HG03108 (cell line): ENCODE measurements at regions not wholly inside any gene's neighbourhood (a gene's known extent, or its start where the extent isn't known, plus 50 kb on each side); places are given as distances from the start of the nearest gene placed in this dataset.

ENCODE experiments used
- ATAC-seq: cut with Tn5 transposase; IDR thresholded peaks from one replicate; pipeline ENCODE4 v1.9.1; 2021; ENCODE audit warnings: moderate library complexity; ENCODE audit not compliant: unreplicated experiment

DNA sequence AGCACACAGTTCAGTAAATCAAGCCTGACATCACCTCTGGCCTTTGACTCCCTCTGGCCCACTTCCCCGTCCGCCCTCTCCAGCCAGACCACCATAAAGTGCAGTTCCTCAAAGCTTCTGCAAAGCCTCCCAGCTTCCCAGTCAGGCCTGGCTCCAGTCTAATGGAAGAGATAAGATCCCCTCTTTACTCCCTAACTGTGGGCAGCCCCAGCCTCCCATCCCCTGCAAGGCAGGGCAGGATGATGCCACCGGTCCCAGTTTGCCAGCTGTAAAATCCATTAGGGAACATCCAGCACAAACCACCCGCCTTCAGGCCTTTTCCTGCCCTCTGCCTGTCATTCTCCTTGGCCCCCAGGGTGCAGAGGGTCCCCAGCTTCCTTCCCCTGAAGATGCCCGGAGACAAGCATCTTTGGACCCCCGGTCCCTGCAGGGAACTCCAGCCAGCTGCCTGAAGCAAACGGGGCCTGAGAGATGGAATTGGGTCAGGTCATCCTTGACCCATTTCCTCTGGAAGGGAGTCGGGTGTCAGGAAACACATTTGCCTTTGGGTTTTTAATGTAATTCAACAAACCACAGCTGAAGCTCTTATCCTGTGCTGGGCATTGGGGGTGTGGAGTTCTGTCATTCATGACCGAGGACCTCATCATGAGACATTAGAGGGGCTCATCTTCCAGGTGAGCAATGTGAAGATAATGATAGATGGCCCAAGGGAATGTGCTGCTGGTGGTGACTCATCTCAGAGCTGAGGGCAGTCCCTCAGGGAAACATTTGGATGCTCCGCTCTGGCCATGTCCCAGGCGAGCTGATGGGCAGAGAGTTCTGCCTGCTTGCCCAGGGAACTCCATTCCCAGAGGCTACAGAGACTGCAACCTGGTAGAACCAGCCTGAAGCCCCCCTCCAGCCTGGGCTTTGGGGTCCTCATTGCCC lies 93.8 kb upstream of the CLMN start:
- ATAC-seq, result no peak

DNA sequence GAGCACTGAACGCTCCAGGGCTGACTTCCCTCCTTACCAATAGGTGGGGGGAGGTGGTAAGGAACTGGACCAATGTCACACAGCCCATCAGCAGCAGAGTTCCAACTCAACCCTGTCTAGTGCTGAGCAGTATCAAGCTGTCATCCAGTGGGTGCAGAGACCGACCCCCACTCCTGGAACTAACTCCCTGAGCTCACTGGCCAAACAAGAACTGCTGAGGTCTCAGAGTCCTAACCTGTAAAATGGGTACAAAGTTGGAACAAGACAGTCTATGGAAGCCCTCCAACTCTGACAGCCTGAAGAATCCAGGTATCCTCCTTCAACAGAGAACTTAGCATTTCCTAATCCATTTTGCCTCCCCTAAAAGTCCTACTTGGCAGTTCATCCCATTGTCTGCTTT lies 91.1 kb upstream of the CLMN start:
- no peak for ATAC-seq

DNA sequence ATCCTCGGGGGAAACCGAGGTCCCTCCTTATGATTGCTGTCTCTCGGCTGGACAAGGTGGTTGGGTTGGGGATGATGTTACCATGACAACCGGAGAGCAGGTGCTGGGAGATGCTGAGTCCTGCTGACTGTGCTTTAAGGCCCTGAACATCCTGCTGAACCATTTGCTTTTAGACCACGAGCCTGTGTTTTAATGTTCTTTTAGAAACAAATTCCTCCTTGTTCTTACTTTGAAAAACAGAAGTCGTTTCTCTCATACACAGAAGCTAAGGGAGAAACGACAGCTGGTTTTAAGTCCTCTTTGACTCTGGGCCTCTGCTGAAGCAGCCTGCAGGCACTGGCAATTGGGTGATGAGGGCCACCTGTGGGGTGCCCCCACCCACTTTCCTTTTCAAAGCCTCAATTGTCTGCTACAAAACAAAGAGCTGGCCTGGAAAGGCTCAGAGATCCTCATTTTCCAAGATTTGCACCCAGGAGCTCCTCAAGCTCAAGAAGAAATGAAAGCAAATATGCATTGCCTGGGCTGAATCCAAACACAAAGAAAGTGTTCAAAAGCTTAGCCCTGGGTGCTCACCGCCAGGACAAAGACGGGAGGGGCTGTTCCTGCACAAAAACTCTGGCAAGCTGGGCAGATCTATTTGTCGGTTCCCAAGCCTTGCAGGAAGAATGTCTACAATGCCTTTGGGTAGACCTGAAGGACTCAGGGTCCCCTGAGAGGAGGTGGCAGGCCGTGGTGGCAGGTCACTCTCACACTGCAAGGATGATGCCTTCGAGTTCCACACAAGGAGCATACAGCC lies 90.0 kb upstream of the CLMN start:
- ATAC-seq, result no peak

DNA sequence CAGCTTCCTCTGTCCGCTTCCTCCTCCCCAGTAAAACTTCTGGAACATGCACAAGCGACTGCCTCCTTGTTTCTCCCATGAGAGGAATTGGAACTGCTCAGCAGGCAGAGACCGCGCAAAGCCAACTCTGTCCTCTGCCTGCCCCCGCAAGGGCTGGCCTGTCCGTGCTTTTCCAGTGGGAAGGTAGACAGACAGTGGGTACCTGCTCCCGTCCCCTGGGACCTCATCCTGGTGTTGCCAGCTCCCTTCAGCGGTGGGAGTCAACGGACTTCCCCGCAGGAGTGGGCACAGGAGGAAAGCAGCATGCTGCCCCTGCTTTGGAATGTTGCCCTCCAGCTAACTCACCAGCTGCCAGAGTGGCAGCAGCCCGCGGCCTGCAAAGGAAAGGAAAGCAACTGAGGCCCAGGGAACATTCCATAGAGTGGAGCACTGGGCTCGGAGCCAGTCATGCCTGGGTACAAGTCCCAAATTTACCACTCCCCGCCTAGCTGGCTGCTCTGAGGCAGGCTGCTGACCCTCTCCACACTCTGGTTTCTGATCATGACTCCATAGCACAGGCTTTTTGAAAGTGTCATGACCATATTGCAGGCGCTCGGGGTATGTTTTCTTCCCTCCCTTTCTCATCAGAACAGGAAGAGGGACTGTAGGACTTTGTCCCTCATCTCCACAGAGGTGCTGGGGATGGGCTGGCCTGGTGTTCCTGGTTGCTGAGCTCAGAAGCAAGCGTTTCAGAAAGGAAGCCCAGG lies 89.2 kb upstream of the CLMN start:
- ATAC-seq, result no peak

DNA sequence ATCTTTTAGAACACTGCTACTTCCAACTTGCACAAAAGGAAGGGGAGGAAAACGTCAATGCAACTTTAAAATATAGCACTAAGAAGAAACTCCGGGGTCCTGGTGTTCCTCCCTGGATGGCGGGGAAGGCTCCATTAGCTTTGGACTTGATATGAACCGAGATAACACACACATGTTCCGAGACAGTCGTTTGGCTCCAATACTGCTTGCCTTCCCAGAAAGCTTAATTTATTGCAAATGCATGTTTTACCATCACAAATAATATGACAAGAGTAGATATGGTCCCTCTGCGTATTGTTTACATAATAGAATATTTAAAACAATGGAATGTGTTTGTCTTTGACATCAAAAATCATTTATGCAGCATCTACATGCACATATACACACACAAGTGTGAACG lies 87.6 kb upstream of the CLMN start:
- no peak for ATAC-seq

GRCh38 chr14:95406756-95407277 lies 87.1 kb upstream of the CLMN start:
- ATAC-seq, result no peak

GRCh38 chr14:95404583-95404982 lies 84.9 kb upstream of the CLMN start:
- no peak for ATAC-seq

DNA sequence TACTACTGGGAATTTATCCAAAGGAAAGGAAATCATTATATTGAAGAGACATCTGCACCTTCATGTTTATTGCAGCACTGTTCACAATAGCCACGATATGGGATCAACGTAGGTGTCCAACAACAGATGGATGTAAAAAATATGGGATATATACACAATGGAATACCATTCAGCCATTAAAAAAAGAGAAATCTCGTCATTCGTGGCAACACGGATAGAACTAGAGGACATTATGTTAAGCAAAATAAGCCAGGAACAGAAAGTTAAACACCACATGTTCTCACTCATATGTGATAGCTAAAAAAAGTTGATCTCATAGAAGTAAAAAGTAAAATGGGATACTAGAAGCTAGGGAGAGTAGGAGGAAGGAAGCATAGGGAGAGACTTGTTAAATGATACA lies 82.9 kb upstream of the CLMN start:
- ATAC-seq, result no peak

GRCh38 chr14:95402176-95402575 lies 82.5 kb upstream of the CLMN start:
- no peak for ATAC-seq

DNA sequence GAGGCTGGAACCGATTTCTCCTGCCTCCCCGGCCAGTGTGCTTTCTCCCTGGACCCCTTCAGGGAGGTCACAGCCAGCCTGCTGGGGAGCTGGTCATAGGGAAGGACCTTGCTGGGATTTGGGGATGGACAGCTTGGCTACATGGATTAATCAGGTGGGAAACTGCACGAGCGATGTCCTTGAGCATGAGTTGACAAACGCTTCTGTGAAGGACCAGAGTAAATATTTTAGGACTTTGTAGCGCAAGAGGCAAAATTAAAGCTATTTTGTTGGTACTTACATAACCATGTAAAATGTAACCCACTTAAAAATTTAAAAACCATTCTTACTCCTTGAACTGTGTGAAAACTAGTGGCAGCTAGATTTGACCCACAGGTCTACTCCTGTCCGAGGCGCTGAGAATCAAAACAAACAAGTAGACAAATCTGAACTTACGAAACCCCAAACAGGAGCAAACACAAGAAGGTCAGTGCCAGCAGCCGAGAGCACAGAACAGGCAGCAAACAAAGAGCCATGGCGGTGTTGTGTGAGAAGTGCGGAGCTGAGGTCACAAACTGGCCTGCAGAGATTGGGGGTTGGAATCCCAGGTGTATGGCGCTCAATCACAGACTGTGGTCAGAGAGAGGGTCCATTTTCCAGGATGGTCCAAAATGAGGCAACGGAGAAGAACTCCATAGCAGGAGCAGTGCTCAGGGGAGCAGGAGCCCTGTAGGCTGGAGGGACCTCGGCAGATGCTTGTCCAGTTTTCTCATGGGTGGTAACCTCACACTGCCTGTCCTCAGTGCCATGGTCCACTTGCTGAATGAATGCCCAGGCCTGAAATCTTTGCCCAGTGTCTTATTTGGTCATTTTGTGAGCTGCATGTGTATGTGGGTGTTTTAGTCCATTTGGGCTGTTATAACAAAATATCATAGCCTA lies 79.2 kb upstream of the CLMN start:
- ATAC-seq, result no peak

- no peak for ATAC-seq
Measured at GRCh38 chr14:95397325-95397724, 77.6 kb upstream of the CLMN start.

- ATAC-seq, result no peak
Measured at GRCh38 chr14:95396221-95396620, 76.5 kb upstream of the CLMN start.

DNA sequence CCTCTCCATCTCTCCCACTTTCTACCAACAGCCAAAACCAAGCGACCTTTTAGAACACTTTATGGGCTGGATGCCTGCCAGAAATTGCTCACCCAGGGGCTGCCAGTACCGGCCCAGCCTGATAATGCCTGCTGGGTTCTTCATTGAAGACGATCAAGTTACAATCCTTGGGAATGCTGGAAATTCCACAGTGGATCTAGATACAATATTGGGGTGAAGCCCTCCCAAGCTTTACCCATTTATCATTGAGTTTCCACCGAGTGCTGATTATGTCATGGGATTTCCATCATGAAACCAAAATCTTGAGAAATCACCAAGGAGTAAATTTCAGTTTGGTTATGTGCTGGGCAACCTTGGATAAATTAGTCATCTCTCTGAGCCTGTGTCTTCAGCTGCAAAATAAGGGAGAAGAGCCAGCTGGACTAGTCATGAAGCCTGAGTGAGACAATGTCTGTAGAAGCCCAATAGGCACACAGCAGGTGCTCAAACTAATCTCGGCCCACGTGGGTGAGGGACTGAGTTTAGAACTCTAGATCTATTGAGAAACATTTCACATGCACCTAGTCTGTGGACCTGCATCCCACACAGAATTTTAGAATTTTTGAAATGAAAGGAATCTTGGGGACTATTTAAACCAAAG lies 75.5 kb upstream of the CLMN start:
- no peak for ATAC-seq

DNA sequence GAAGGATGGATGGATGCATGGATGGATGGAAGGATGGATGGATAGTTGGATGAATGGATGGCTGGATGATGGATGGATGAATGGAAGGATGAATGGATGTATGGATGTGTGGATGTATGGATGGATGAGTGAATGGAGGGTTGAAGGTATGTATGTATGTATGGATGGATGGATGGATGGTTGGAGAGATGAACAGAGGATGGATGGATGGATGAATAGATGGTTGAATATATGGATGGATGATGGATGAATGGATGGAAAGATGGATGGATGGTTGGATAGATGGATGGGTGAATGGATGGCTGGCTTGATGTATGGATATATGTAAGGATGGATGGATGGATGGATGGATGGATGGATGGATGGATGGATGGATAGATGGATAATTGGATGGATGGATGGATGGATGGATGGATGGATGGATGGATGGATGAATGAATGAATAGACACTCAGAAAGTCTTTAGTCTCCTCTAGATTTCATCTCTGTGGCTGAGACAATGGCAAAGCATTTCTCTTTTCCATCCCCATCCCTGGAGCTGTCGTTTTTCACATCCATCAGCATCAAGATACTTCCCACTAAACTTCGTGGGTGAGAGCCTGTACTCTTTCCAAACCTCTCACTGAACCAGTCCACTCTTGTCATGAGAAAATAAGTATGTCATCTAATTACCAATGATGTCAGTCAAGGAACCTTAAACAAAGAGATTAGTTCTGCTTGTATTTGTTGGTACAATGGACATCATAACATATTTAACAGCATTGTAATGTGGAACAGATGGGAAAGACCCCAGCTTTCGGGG lies 74.8 kb upstream of the CLMN start:
- no peak for ATAC-seq

DNA sequence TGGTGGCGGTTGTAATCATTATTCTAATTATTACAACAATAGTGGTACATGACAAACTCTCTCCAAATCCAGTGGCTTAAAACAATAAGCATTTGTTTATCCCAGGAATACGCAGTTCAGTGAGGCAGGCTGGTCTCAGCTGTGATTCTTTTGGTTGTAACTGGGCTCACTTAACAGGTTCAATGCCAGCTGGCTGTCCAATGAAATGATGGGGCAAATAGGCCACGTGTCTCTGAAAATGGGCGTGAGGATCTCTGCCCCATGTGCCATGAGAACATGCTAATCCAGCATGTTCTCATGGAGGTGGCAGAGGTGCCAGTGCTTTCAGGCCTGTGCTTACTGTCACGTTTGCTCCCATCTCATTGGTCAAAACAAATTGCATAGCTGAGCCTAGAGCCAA lies 73.1 kb upstream of the CLMN start:
- no peak for ATAC-seq

- ATAC-seq, result no peak
Measured at GRCh38 chr14:95391331-95391730, 71.6 kb upstream of the CLMN start.

- ATAC-seq, result no peak
Measured at GRCh38 chr14:95389471-95390011, 69.8 kb upstream of the CLMN start.

DNA sequence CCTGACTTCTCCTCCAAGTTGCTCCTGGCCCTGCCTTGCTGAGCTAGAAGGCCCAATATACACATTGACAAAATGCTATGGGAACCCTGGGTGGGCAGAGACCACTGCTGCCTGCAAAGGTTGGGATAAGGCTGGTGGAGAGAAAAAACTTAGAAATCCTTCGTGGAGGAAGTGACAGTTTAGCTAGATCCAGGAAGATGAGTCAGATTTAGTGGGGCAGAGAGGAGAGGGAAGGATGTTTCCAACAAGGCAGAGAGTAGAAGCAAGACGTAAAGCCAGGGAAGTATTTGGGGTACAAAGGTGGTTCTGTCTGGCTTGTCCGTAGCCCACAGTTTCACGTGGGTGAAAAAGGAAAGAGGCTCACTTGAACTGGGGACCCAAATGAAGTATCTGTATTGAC lies 69.0 kb upstream of the CLMN start:
- no peak for ATAC-seq
